Myocyte (in vitro differentiated cells): ENCODE measurements at regions not wholly inside any gene's neighbourhood (a gene's known extent, or its start where the extent isn't known, plus 50 kb on each side); places are given as distances from the start of the nearest gene placed in this dataset.
"Not testable (repeated sequence)": the region's sequence is repeated elsewhere in the genome, so short reads cannot be mapped to it uniquely, and the experiment has no call there.

Experiments
- DNase-seq: peaks from one replicate; pipeline ENCODE4 v3.0.0-alpha.2; 2012; ENCODE audit warnings: low read depth

DNA sequence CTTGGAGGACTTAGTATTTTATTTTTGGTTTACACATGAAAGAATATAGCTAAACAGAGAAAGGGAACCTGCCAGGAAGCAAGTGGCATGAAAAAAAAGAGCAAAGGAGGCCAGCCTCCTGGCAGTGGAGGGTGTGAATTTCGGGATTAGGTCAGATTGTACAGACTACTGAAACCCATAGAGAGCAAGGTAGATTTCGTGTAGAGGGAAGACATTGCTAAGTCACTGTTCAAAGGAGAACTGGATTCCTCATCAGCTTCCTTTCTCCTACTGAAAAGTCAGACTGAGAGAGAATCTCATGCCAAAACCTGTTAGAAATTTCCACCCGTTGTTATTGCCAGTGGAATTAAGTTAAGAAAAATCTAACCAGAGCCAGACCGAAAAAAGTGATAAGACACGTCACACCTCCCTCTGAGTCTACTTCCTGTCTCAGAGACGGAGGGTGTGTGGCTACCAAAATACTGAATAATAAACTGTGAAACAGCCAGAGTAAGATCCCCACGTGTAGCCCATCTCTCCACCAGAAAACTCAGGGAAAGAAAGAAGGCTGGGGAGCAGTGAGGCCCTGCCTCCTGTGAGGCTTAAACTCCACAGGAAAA is 118.8 kb downstream of the SKIDA1 start:
- DNase-seq, result no peak

DNA sequence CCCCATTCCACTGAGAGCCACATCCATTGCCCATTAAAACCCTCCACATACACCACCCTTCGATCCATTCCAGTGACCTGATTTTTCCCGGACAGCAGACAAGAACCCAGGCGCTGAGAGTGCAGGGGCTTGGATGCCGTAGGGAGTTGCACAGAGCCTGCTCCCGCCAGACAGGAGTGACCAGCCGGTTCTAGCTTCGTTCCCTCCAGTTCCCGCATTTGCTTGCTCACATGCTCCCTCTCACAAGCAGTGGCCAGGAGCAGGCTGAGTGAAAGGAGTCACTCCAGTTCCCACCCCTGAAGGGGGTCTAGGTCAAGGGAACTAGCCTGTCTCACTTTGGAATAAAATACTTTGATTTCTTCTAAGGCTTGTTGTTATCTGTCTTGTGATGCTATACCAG is 119.5 kb downstream of the SKIDA1 start:
- no peak for DNase-seq

DNA sequence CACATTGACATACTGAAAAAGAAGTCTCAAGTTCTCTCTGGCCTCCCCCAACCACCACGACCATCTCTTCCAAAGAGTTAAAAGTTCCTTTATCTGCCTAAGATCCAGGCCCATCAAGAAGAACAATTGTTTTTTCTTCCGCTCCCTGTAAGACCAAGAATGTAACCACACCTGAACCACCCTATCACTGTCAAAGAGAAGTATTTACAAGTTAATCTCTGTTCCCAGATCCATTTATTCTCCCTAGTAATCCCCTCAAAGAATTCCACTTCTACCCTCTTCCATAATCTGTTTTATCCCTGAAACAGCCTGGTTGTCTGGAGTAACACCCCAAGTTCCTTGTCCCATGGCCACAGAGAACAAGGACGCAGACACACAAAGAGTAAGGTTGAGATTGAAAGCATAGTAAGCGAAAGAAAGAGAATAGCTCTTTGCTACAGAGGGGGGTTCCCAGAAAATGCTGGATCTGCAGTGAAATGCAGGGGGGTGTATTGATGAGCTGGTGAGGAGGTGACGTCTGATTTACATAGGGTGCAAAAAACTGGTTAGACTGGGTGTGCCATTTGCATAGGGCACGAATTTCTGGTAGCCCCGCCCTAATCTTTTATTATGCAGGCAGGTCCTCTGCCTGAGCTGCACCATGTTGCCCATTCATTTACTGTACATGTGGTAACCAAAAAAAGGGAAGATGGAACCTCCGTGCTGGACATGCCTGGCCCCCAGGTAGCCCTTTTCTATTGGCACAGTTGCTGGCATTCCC is 122.0 kb downstream of the SKIDA1 start:
- DNase-seq, result no peak

DNA sequence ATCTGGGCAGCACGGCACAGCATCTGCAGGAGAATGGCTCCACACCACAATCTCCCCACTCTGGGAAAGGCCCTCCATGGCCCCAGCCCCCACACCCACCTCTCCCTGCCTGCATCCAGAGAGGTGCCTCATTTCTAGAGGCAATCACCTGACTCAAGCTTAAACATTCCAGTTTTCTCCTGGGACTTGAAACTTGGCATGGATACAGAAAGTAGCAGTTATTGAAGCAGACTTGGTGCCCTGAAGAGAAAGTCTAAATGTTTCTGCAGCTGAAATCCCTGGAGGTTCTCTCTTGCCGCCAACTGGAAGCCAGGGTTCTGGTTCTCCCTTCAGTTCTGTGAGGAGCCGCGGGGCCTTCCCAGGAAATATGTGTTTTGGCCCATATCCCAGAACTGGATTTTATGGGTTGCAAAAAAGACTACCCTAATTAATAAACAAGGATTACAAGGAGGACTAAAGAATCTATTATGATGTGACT is 122.8 kb downstream of the SKIDA1 start:
- no peak for DNase-seq

DNA sequence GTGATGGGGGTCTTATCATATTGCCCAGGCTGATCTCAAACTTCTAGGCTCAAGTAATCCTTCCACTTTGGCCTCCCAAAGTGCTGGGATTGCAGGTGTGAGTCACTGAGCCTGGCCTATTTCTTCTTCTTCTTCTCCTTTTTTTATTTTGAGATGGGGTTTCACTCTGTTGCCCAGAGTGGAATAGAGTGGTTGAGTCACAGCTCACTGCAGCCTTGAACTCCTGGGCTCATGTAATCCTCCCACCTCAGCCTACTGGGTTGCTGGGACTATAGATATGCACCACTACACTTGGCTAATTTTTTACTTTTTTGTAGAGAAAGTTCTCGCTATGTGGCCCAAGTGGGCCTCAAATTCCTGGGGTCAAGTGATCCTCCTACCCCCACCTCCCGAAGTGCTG is 124.3 kb downstream of the SKIDA1 start:
- no peak for DNase-seq

DNA sequence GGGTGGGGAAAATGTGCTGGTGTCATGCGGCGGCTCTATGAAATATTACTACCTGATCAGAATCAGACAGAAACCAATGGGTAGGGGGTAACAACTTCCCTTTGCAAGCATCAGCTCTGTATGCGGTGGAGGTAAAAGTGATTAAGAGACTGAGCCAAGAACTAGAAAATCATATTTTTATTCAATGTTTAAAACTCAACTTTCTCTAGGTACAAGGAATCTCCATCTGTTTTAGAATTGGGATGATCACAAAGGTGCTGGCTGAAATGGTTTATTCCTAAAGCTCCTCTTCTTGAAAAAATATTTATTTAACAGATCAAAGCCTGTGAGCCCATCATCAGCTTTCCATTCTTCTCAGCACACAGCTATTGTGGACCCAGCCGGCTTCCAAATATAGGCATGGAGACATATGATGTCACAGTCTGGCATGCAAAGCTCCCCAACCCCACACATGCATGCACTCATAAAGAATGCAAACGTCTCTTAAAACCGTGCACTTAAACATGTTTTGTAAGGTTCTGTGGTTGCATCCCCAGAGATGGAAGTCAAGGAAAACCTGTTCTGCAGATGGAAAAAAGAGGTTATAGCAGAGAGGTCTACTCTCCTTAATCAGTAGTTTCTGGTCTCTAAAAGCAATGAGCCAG is 126.0 kb downstream of the SKIDA1 start:
- peak; percentile 39 for DNase-seq

DNA sequence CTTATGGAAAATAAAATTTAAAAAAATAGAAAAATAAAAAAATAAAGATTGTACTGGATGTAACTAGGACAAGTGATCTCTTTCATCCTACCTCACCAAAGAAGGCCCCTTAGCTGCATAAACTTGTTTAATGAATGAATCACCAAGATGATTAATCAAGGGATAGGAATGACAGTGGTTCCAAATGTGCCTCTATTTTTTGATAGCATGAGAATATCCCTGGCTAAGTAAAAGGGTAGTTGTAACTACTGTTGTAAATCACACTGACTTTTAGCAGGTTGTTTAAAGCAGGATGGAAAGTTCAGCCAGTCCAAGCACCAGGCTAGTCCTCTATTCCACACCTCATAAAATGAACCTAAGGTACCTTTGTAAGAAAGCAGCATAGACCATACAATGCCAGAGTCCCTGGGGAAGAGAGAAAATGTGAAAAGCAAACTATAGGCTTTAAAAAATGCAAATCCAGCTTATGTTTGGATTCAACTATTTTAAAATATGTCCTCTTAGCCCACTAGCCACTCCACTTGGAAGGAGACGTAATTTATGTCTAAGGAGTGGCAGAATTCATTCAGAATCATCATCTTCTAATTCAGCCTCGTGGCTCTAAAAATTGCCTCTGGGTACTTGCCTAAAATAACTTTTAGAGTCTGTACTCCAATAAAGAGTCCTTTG is 126.8 kb downstream of the SKIDA1 start:
- peak; percentile 41 for DNase-seq

DNA sequence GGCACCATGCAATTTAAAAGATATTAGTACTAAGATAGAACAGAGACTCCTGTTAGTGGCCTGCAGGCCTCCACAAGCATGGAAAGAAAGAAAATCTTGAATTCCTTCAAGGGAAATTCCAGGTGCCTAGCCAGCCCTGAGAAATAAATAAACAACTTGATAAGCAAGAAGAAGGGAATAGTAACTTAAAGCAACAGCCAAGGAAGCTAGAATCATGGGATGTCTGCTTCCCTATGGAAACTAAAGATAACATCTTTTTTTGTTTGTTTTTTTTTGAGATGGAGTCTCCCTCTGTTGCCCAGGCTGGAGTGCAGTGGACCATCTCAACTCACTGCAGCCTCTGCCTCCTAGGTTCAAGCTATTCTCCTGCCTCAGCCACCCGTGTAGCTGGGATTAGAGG is 128.6 kb downstream of the SKIDA1 start:
- DNase-seq, result no peak

DNA sequence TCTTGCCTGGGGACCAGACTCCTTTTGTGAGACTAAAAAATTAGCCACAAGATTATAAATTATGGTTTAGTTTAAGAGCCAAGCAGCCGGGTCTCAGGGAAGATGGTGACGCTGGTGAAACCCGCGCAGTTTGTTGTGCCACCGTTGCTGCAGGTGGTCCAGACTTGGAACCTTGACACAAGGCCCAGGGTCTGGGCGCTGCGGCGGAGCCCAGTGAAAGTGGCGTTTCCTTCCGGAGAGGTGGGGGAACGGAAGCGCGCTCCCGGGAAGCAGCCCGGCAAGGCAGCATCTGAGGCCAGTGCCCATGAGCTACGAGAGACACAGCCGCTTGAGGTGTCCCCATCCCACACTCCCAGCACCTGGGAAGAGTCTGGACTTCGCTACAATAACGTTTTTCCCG is 131.6 kb downstream of the SKIDA1 start:
- DNase-seq, result no peak

DNA sequence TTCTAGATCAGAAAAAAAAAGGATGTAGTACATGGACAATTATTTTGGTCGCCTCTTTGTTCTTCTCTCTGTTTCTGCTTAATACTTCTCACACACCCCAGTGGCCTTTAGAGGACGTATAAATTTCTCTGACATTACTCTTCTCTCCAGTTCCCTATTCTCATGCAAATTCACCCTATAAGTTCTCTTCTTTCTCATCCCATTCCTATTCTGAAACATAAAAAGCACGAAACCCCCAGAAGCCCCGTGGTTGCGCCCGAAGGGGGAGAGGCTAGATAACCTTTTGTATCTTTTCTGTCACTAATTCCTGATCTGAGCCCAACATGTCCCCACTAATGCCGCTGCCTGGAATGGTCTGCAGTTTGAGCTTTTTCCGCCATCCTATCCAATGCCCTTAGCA is 136.9 kb downstream of the SKIDA1 start:
- DNase-seq, result no peak

DNA sequence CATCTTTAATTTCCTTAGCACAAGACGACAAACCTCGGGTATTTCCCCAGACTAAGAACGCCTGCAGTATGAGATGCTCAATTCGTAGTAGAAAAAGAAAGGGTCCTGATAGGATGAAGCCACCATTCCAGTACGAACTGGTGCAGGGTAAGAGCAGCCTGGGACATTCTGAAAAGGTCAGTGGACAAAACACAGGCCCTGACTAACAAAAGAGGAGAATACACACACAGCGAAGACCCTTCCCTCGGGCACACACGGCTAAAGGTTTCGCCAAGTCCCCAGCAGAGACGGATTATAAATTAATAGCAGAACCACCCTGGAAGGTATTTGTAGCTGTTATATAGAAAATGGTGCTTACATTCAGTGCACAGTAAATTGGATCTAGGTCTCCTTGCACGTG is 137.6 kb downstream of the SKIDA1 start:
- DNase-seq, result no peak

DNA sequence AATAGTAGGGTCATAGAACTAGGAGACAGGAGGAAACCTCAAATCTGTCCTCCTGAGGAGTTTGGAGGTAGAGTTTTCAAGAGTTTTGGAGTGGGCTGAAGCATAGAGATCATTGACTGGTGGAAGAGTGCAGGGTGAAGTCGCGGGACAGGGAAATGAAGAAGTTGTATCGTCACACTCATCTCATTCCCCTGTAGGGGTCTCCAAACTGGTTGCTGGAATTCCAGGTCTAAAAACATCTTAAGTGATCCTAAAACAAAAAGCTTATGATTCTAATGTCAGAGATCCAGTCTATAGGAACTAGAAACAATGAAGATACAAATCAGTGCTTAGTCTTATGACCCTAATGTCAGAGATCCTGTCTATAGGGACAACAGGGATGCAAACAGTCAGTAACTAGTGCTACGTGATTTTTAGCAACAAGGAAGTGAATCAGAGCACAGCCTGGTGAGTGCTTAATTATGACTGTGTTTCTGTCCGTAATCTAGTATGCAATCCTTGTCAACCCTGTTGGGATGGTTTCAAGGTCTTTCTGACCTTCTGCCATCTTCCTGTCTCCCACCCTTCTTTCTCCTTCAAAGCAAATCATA is 139.4 kb downstream of the SKIDA1 start:
- DNase-seq, result no peak

DNA sequence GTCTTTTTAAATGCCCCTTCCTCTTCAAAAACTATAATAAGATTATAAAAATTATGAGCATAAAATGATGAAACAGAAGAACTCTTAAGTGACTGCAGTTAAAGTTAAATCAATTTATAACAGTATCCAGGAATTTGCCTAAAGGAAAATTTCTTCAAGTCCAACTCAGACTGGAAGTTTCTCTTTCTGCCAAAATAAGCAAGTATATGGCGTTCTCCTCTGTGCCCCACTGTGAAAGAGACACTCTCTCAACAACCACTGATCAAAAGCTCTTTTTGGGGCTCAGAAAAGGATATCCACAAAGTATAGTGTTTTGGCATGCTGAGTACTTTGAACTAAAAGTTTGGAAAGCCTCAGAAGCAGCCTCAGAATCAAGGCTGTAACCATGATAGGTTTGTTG is 139.9 kb downstream of the SKIDA1 start:
- DNase-seq, result no peak

DNA sequence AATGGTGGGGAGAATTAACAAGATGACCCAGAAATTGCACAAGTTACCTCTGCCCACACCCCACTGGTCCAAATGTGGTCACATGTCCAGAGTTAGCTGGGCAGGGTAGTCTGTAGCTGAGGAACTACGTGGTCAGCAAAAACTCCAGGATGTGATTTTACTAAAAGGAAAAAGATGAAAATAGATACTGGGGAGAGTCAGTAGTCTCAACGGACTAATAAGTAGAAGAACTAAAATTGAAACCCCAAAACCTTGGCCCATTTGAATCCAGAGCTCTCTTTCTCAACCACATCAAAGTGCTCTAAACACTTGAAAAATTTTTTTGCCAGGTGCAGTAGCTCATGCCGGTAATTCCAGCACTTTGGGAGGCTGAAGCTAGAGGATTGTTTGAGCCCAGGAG is 146.3 kb downstream of the SKIDA1 start:
- no peak for DNase-seq

DNA sequence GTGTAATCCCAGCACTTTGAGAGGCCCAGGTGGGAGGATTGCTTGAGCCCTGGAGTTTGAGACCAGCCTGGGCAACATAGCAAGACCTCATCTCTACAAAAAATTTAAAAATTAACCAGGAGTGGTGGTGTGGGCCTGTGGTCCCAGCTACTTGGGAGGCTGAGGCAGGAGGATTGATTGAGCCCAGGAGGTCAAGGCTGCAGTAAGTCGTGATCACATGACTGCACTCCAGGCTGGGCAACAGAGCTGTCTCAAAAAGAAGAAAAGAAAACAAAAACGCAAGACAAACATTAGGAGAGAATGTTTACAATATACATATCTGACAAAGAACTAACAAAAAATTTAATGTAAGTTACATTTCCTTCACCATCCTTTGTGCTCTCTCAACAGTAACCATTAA is 150.2 kb downstream of the SKIDA1 start:
- not testable (repeated sequence) for DNase-seq

DNA sequence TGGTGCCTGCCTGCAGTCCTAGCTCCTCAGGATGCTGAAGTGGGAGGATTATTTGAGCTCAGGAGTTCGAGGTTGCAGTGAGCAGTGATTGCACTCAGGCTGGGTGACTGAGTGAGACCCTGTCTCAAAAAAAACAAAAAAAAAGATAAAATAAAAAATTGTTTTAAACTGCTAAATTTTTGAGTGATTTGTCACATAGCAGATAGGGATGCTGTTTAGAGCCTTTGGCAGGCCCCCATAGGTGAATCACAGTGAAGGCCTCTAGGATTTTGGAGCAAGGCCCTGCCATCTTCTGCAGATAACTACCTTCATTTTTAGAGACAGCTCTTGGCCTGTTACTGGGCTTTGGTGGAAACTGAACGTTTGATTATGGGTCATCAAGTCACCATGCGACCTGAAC is 151.6 kb downstream of the SKIDA1 start:
- DNase-seq, result not testable (repeated sequence)

DNA sequence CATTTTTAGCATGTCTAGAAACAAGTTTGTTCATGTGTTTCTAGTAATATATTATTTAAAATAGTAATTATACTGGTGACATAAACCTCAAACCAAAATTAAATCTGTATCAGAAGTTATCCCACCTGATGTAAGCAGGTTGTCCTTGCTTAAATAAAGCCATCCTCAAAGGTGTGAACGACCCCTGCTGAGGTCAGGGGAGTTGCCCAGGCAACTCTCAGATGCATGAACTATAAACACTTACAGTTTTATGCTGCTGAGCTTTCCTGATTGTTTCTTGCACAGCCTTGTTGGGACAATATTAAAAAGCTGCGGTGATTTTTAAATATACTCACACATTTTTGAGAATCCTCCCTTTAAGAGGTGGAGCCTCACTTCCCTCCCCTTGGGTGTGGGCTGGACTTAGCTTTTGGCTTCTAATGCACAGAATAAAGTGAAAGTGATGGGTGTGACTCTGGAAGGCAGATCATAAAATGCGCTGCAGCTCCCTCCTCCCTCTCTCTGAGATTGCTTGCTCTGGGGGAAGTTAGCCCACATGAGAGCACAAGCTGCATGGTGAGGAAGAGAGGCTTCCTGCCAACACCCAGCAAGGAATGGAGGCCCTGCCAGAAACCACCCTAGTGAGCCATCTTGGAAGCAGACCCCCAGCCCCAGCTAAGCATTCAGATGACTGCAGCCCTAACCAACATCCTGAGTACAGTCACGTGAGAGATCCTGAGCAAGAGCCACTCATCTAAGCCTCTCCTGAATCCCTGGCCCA is 152.7 kb downstream of the SKIDA1 start:
- DNase-seq, result peak; percentile 52

DNA sequence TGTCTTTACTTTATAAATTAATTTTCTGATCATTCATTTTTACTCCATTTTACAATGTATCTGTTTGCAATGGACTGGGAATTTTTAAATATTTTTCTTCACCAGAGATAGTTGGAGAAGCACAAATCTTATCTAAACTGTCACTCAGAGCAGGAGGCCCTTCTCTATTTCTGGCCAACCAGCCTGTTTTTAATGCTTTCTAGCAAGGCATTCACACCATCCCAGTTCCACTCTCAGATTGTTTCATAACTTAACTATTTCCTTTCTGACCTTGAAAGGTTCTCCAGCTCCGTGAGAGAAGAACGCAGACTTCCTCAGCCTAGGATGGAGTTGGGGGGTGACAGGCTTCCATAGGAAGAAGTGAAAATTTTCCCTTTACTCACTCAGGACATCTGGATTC is 155.8 kb downstream of the SKIDA1 start:
- no peak for DNase-seq

DNA sequence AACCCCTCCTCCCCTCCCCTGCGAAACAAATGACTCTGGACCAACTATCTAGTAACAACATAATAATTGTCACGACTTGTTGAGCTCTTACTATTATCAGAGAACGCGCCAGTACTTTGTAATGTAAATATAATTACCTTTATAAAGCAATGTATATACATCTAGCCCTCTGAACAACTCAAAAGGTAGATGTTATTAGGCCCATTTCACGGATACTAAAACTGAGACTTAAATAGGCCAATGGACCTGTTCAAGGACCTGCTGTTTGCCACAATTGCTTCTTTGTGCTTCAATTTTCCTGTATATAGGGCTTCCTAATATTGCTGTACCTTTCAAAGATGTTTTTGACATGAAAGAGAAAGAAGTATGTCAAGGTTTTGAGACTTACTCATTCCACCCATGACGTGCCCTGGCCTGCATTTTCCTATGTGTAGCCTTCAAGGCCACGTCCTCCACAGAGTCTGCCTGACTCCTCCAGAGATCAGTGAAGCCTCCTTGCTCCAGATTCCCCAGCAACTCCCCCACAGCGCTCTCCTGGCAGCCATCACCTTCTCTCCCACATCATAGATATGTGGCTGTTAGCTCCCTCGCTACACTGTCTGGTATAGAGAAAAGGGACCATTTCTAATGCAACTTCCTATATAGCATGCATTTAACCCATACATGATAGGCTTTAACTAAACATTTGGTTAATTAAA is 156.6 kb downstream of the SKIDA1 start:
- no peak for DNase-seq

DNA sequence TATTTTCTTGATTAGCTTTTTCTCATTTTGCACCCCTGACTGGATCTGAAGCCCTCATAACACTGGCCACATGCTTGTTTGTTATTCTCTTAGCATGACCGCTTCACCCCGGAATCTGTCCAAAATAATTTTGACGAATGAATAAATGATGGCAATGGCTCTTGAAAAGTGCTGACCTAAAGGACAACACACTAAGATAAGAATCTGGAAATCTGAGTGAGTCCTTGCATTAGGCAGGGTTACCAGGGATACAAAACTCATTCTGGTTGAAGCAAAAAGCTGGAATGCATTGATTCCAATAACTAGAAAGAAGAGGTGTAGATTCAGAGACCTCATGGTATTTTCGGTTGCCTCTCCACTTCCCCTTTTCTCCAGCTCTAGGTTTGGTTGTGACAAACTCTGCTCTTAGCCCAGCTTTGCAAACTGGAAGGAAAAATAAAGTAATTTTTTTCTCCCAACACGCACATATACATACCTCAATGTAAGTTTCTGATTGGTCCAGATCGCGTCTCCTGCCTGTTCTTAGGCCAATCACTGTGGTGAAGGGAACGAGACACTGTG is 157.4 kb downstream of the SKIDA1 start:
- no peak for DNase-seq
